ENCODE measurements at regions not wholly inside any gene's neighbourhood (a gene's known extent, or its start where the extent isn't known, plus 50 kb on each side); places are given as distances from the start of the nearest gene placed in this dataset.

- no peak for TF ChIP-seq RERE (CRISPR knock-in tag; IDR thresholded peaks at IDR 0.05; ENCODE audit: borderline replicate concordance)
- TF ChIP-seq TEAD4 (IDR thresholded peaks at IDR 0.05; ENCODE audit: low read length) = no peak
- no peak for TF ChIP-seq TEAD4 (CRISPR knock-in tag; IDR thresholded peaks at IDR 0.05; ENCODE audit: borderline replicate concordance)
- TF ChIP-seq BRF2 (IDR thresholded peaks at IDR 0.05; ENCODE audit: borderline replicate concordance, insufficient read depth, insufficient read length) = no peak
- TF ChIP-seq MAFK (IDR thresholded peaks at IDR 0.05; ENCODE audit: low read length) = no peak
- 0 out of 2 replicates have a peak, but pooled peaks have one; percentile 27 for TF ChIP-seq DEAF1 (CRISPR knock-in tag; IDR thresholded peaks at IDR 0.05)
- TF ChIP-seq ZNF174 (CRISPR knock-in tag; IDR thresholded peaks at IDR 0.05) = no peak
- no peak for TF ChIP-seq RBM25 (IDR thresholded peaks at IDR 0.05; ENCODE audit: low read depth, low read length, severe bottlenecking)
- no peak for TF ChIP-seq PREB (CRISPR knock-in tag; IDR thresholded peaks at IDR 0.05)
- TF ChIP-seq FOSL1 (tag; conservative IDR thresholded peaks at IDR 0.05) = no peak
- TF ChIP-seq ZNF282 (CRISPR knock-in tag; IDR thresholded peaks at IDR 0.05) = no peak
- TF ChIP-seq CBX3 (IDR thresholded peaks at IDR 0.05; ENCODE audit: borderline replicate concordance in 1 of 2, low read length in 2 of 2) = no peak
- TF ChIP-seq SUPT5H (IDR thresholded peaks at IDR 0.05) = no peak
- no peak for TF ChIP-seq PKNOX1 (IDR thresholded peaks at IDR 0.05)
- no peak for TF ChIP-seq PHB (CRISPR knock-in tag; IDR thresholded peaks at IDR 0.05)
Observed at GRCh38 chrX:25144043-25144940, 128.5 kb upstream of the ARX start (continued).
